Peyer's patch (tissue), 4 donors: ENCODE measurements at regions not wholly inside any gene's neighbourhood (a gene's known extent, or its start where the extent isn't known, plus 50 kb on each side); places are given as distances from the start of the nearest gene placed in this dataset.

Experiments
- DNase-seq, 3 donors: peaks; one replicate each; pipeline ENCODE4 v3.0.0-alpha.2; 2017 to 2019
- H3K27ac ChIP-seq, 4 donors: fragments of 200-600 bp; sonication (generic); one replicate each; pipeline ENCODE4 v1.5.1; 2016 to 2019
- H3K27me3 ChIP-seq, 2 donors: fragments of 200-600 bp; sonication (generic); one replicate each; pipeline ENCODE4 v1.5.1; 2019
- H3K36me3 ChIP-seq, 3 donors: fragments of 200-600 bp; sonication (generic); one replicate each; pipeline ENCODE4 v1.5.1; 2016 to 2019
- H3K4me1 ChIP-seq, 4 donors: fragments of 200-600 bp; sonication (generic); one replicate each; pipeline ENCODE4 v1.5.1; 2016 to 2019
- H3K4me3 ChIP-seq, 4 donors: fragments of 200-600 bp; sonication (generic); 1 replicate in 3 of 4; 2 replicates in 1 of 4; pipeline ENCODE4 v1.5.1; 2016 to 2019; ENCODE audit warnings: mild to moderate bottlenecking in 1 of 4
- H3K9me3 ChIP-seq, 4 donors: fragments of 200-600 bp; sonication (generic); one replicate each; pipeline ENCODE4 v1.5.1; 2016 to 2019; ENCODE audit warnings: mild to moderate bottlenecking in 1 of 4
- CTCF ChIP-seq, 6 experiments: fragments of 450-650 bp in 4 of 6; fragments of 200-600 bp in 2 of 6; sonication (generic) in 1 of 6; IDR thresholded peaks; one replicate each; pipeline ENCODE4 v1.5.1; 2017 to 2019; ENCODE audit warnings: antibody characterized with exemption in 6 of 6, mild to moderate bottlenecking in 3 of 6, moderate library complexity in 1 of 6
- POLR2A ChIP-seq, 2 donors: fragments of 450-650 bp; IDR thresholded peaks; one replicate each; pipeline ENCODE4 v1.5.1; 2017; ENCODE audit warnings: antibody characterized with exemption in 2 of 2, mild to moderate bottlenecking in 2 of 2, moderate library complexity in 2 of 2

DNA sequence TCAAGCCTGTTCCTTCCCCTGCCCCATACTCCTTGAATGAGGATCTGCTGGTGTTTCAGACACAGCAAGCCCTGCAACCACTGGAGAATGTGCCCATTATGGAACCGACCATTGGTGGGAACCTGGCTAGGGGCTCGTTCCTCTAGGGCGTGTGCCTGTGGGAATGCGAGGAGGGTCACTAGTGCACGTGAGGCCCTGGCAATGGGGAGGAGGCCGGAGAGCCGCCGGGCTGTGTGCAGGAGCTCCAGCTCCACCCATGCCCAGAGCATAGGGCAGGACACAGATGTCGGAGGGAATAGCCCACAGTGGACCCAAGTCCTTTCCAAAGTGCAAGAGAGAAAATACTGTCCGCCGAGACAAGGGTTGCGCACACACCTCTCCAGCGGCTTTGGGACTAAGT lies 99.3 kb downstream of the ERMARD start:
- no peak for TF ChIP-seq CTCF (IDR thresholded peaks at IDR 0.05)
- no peak for TF ChIP-seq POLR2A (IDR thresholded peaks at IDR 0.05)
- Histone ChIP-seq H3K9me3 (no peaks in the 10 kb centered on the region), H3K27ac (no peak overlapping the region), H3K27me3 (no peaks in the 10 kb centered on the region), H3K36me3 (no peaks in the 10 kb centered on the region), H3K4me1 (no peaks in the 10 kb centered on the region), H3K4me3 (no peak overlapping the region)
- DNase-seq: peak in 1 of 3 donors; percentile 27

DNA sequence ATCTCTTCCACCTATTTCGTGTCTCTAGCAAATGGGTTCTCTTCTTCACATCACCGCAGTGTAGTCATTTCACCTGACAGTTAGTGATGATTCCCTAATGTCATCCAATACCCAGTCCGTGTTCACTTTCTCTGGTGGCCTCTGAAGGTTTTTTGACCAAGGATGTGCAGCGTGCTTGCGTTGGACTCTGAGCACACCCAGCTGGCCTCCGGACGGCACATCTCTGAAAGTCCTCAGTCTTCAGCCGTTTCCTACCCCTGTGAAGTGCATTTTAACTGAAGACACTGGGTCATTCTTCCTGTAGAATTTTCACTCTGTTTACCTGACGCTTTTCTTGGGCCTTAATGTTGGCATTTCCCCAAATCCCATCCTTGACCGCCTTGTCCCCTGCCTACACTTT lies 98.7 kb downstream of the ERMARD start:
- TF ChIP-seq POLR2A (IDR thresholded peaks at IDR 0.05) (no peak), CTCF (IDR thresholded peaks at IDR 0.05) (no peak)
- Histone ChIP-seq H3K36me3 (no peaks in the 10 kb centered on the region), H3K4me1 (no peaks in the 10 kb centered on the region), H3K9me3 (no peaks in the 10 kb centered on the region), H3K27ac (no peak overlapping the region), H3K27me3 (no peaks in the 10 kb centered on the region), H3K4me3 (no peak overlapping the region)
- DNase-seq: no peak

GRCh38 chr6:169849396-169849795 lies 98.0 kb downstream of the ERMARD start:
- Histone ChIP-seq H3K4me1 (no peaks in the 10 kb centered on the region), H3K4me3 (no peak overlapping the region), H3K27ac (no peak overlapping the region), H3K36me3 (no peaks in the 10 kb centered on the region), H3K27me3 (no peaks in the 10 kb centered on the region), H3K9me3 (no peaks in the 10 kb centered on the region)
- DNase-seq: no peak
- TF ChIP-seq POLR2A (IDR thresholded peaks at IDR 0.05): no peak
- no peak for TF ChIP-seq CTCF (IDR thresholded peaks at IDR 0.05)

- TF ChIP-seq POLR2A (IDR thresholded peaks at IDR 0.05) (no peak), CTCF (IDR thresholded peaks at IDR 0.05) (no peak)
Observed at GRCh38 chr6:169848946-169849345, 97.5 kb downstream of the ERMARD start.

DNA sequence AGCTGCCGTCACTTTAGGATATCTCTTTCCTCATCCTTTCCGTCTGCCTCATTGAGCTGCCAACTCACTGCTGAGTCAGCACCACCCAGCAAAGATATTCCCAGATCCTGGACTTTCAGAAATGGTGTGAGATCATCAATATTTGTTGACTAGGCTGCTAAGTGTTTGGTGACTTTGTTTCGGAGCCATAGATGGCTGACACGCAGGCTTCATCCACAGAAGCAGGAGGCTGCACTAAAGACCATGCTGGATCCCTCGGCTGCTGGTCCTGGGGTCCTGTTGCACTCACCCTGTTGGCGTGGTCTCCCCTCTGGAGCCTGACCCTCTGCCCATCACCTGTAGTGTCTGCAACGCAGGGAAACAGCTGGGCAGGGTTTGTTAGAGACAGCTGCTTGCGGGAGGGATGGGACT lies 96.5 kb downstream of the ERMARD start:
- no peak for TF ChIP-seq CTCF (IDR thresholded peaks at IDR 0.05)
- no peak for TF ChIP-seq POLR2A (IDR thresholded peaks at IDR 0.05)
- no peak for DNase-seq
- Histone ChIP-seq H3K36me3 (no peaks in the 10 kb centered on the region), H3K9me3 (no peaks in the 10 kb centered on the region), H3K27me3 (no peaks in the 10 kb centered on the region), H3K4me1 (no peaks in the 10 kb centered on the region), H3K4me3 (no peak overlapping the region), H3K27ac (no peak overlapping the region)

More at GRCh38 chr6:169848946-169849345, 97.5 kb downstream of the ERMARD start:
- no peak overlapping the region for H3K4me3 ChIP-seq
- DNase-seq: peak in 1 of 3 donors; percentile 29
- H3K4me1 ChIP-seq: no peaks in the 10 kb centered on the region
- no peaks in the 10 kb centered on the region for H3K9me3 ChIP-seq
- no peaks in the 10 kb centered on the region for H3K27me3 ChIP-seq
- no peak overlapping the region for H3K27ac ChIP-seq
- H3K36me3 ChIP-seq: no peaks in the 10 kb centered on the region

DNA sequence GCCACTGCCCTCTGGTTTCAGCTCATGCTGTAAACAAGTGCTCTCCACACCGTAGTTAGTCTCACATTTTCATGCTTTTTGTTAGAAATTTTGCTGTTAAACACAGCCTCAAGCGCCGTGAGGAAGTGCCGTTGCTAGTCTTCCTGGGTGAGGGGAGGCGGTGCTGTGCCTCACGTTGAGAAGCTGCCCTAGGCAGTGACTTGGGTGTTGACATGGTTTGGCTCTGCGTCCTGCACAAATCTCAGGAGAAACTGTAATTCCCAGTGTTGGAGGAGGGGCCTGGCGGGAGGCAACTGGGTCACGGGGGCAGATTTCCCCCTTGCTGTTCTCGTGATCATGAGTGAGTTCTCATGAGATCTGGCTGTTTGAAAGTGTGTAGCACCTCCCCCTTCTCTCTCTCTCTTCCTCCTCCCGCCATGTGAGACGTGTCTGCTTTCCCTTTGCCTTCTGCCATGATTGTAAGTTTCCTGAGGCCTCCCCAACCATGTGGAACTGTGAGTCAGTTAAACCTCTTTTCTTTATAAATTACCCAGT lies 95.8 kb downstream of the ERMARD start:
- Histone ChIP-seq H3K36me3 (no peaks in the 10 kb centered on the region), H3K4me3 (no peak overlapping the region), H3K9me3 (no peaks in the 10 kb centered on the region), H3K27ac (no peak overlapping the region), H3K27me3 (no peaks in the 10 kb centered on the region), H3K4me1 (no peaks in the 10 kb centered on the region)
- TF ChIP-seq CTCF (IDR thresholded peaks at IDR 0.05): no peak
- no peak for TF ChIP-seq POLR2A (IDR thresholded peaks at IDR 0.05)
- no peak for DNase-seq
